ENCODE measurements at regions not wholly inside any gene's neighbourhood (a gene's known extent, or its start where the extent isn't known, plus 50 kb on each side); places are given as distances from the start of the nearest gene placed in this dataset.

DNA sequence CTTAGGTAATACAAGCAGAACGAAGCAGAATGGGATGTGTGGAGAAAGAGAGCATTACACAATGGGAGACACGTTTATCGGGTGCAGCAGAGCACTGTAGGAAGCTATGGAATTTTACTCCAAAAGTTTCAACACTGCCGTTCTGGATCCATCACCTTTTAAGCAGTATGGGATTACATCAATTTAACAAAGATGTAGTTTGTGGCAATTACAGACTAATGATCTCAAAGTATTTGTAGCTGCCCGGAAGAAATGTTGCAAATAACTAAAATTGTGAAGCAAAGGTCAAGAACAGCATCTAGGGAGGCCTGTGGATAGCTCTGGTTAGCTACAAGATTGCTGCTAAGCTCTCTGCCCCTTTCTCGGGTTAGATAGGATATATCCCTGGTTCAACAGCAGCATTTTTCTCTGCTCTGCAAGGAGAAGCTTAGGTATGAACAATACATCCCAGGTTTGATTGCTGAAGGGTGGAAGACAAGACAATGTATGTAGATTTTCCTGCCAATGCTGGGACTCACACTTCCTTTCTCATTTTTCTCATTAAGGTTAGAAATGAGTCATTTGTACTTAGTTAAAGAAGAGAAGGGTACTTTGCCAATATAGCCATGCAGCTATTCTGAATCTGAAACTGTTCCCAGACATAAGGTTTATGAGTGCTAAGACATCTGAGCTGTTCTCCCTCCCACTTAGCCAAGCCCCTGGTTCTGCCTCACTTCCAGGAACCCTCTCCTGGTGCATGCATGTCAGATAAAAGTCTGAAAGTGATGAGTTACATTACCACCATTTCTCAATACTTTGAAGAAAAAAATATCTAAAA, 75.0 kb upstream of the HIF1A start:
- TF ChIP-seq EZH2 (IDR thresholded peaks at IDR 0.05; ENCODE audit: insufficient read depth, poor library complexity, severe bottlenecking) (no peak), EZH2phosphoT487 (IDR thresholded peaks at IDR 0.05; ENCODE audit: insufficient read depth, low read depth) (no peak)
